ENCODE measurements at regions not wholly inside any gene's neighbourhood (a gene's known extent, or its start where the extent isn't known, plus 50 kb on each side); places are given as distances from the start of the nearest gene placed in this dataset.

- H3K4me1 Mint-ChIP-seq: no peaks in the 10 kb centered on the region
These were observed 467.9 kb downstream of the SOX2 start for GRCh38 chr3:182179631-182180030.

DNA sequence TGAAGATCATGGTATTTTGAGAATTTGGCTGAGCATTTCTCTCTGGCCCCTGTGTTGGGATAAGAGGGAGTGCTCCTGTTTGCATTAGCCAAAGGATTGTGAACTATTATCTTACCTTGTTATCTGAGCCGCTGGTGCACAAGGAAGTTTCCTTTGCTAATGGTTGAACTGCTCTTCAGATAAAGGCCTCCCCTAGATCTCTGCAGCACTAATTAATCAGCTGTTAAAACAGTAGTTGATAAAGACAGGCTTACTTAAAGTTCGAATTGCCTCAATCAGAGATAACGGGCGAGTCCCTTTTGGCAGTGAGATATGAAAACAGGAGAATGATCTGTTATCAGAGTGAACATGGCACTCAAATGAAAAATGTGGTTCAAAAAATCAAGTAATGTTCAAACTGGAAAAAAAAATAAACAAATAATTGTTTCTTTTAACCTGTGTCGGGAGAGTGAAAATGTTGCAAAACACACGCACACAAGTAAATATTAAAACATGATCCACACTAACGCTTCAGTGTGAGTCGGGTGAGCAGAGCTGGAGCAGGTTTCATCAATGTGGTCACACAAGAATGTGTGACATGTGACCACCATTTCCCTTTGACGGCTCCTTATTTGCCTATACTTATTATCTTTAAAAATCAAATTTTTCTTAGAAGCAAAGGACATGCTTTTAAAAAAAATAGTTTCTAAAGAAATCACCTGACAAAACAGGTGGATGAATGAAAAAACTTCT lies 469.1 kb downstream of the SOX2 start:
- Mint-ChIP-seq H3K4me3 (no peak overlapping the region), H3K9me3 (peaks cover 8% of the 10 kb centered on the region), H3K36me3 (no peaks in the 10 kb centered on the region), H3K27ac (no peak overlapping the region), H3K4me1 (no peaks in the 10 kb centered on the region)
- no peak for DNase-seq (ENCODE audit: low spot score in 2 of 2)
- ATAC-seq: no peak

More at GRCh38 chr3:182179631-182180030, 467.9 kb downstream of the SOX2 start:
- peaks cover 11% of the 10 kb centered on the region for H3K9me3 Mint-ChIP-seq
- ATAC-seq (no peak), DNase-seq (ENCODE audit: low spot score in 2 of 2) (no peak)
- no peak overlapping the region for H3K27ac Mint-ChIP-seq
- no peak overlapping the region for H3K4me3 Mint-ChIP-seq
- H3K36me3 Mint-ChIP-seq: no peaks in the 10 kb centered on the region

GRCh38 chr3:182182531-182182968 lies 470.8 kb downstream of the SOX2 start:
- no peak overlapping the region for H3K4me3 Mint-ChIP-seq
- DNase-seq (ENCODE audit: low spot score in 2 of 2): no peak
- peaks cover 8% of the 10 kb centered on the region for H3K9me3 Mint-ChIP-seq
- no peaks in the 10 kb centered on the region for H3K36me3 Mint-ChIP-seq
- no peaks in the 10 kb centered on the region for H3K4me1 Mint-ChIP-seq
- ATAC-seq: no peak
- H3K27ac Mint-ChIP-seq: no peak overlapping the region

GRCh38 chr3:182183716-182184430 lies 472.1 kb downstream of the SOX2 start:
- Mint-ChIP-seq H3K36me3 (no peaks in the 10 kb centered on the region), H3K4me1 (no peaks in the 10 kb centered on the region), H3K9me3 (peaks cover 8% of the 10 kb centered on the region), H3K4me3 (no peak overlapping the region), H3K27ac (no peak overlapping the region)
- ATAC-seq: no peak
- no peak for DNase-seq (ENCODE audit: low spot score in 2 of 2)

GRCh38 chr3:182185313-182185712 lies 473.6 kb downstream of the SOX2 start:
- DNase-seq (ENCODE audit: low spot score in 2 of 2) (no peak), ATAC-seq (no peak)
- H3K9me3 Mint-ChIP-seq: peaks cover 8% of the 10 kb centered on the region
- no peaks in the 10 kb centered on the region for H3K36me3 Mint-ChIP-seq
- H3K27ac Mint-ChIP-seq: no peak overlapping the region
- no peaks in the 10 kb centered on the region for H3K4me1 Mint-ChIP-seq
- no peak overlapping the region for H3K4me3 Mint-ChIP-seq

DNA sequence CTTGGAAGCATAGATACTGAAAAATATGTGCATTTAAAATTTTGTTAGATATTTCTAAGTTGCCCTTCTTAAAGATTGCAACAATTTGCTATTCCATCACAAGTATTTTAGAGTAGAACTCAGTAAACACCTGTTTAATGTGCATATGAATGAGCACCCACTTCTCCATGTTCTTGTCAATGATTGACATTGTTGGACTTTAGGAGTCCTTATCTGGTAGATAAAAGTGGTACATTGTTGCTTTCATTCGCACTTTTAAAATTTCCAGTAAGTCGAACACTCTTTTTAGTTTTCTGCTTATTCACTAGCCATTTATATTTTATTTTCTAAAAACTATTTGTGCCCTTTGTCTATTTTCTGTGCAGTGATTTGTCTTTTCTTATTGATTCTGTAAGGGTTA lies 478.3 kb downstream of the SOX2 start:
- Mint-ChIP-seq H3K36me3 (no peaks in the 10 kb centered on the region), H3K4me3 (no peak overlapping the region), H3K9me3 (peaks cover 4% of the 10 kb centered on the region), H3K4me1 (no peaks in the 10 kb centered on the region), H3K27ac (no peak overlapping the region)
- ATAC-seq (no peak), DNase-seq (ENCODE audit: low spot score in 2 of 2) (no peak)

DNA sequence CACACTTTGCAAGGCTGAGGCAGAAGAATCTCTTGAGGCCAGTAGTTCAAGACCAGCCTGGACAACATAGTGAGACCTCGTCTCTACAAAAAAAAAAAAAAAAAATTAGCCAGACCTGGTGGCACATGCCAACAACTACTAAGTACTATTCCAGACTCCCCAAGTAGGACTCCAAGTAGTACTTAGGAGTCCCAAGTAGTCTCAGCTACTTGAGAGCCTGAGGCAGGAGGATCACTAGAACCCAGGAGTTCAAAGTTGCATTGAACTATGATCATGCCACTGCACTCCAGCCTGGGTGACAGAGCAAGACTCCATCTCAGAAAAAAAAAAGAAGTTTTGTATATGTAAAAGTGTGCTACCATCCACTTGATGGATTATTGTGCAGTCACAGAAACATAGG lies 486.6 kb downstream of the SOX2 start:
- Mint-ChIP-seq H3K9me3 (peaks cover 2% of the 10 kb centered on the region), H3K27ac (no peak overlapping the region), H3K4me3 (no peak overlapping the region), H3K36me3 (no peaks in the 10 kb centered on the region), H3K4me1 (no peaks in the 10 kb centered on the region)
- ATAC-seq (no peak), DNase-seq (ENCODE audit: low spot score in 2 of 2) (no peak)

GRCh38 chr3:182201456-182202168 lies 489.9 kb downstream of the SOX2 start:
- ATAC-seq (no peak), DNase-seq (ENCODE audit: low spot score in 2 of 2) (no peak)
- Mint-ChIP-seq H3K36me3 (no peaks in the 10 kb centered on the region), H3K27ac (no peak overlapping the region), H3K4me3 (no peak overlapping the region), H3K4me1 (no peaks in the 10 kb centered on the region), H3K9me3 (peaks cover 4% of the 10 kb centered on the region)

- DNase-seq (ENCODE audit: low spot score in 2 of 2): no peak
- no peak for ATAC-seq
- no peak overlapping the region for H3K27ac Mint-ChIP-seq
- peaks cover 2% of the 10 kb centered on the region for H3K9me3 Mint-ChIP-seq
- no peaks in the 10 kb centered on the region for H3K36me3 Mint-ChIP-seq
- H3K4me3 Mint-ChIP-seq: no peak overlapping the region
- H3K4me1 Mint-ChIP-seq: no peaks in the 10 kb centered on the region
These were observed 500.9 kb downstream of the SOX2 start for GRCh38 chr3:182212479-182213076.

- H3K36me3 Mint-ChIP-seq: no peaks in the 10 kb centered on the region
- no peak overlapping the region for H3K27ac Mint-ChIP-seq
- ATAC-seq (no peak), DNase-seq (ENCODE audit: low spot score in 2 of 2) (no peak)
- peaks cover 2% of the 10 kb centered on the region for H3K9me3 Mint-ChIP-seq
- H3K4me3 Mint-ChIP-seq: no peak overlapping the region
- H3K4me1 Mint-ChIP-seq: no peaks in the 10 kb centered on the region
These were observed 502.7 kb downstream of the SOX2 start for GRCh38 chr3:182214416-182214815.

GRCh38 chr3:182215881-182216280 lies 504.2 kb downstream of the SOX2 start:
- Mint-ChIP-seq H3K4me1 (no peaks in the 10 kb centered on the region), H3K9me3 (peaks cover 2% of the 10 kb centered on the region), H3K27ac (no peak overlapping the region), H3K36me3 (no peaks in the 10 kb centered on the region), H3K4me3 (no peak overlapping the region)
- ATAC-seq (no peak), DNase-seq (ENCODE audit: low spot score in 2 of 2) (no peak)

DNA sequence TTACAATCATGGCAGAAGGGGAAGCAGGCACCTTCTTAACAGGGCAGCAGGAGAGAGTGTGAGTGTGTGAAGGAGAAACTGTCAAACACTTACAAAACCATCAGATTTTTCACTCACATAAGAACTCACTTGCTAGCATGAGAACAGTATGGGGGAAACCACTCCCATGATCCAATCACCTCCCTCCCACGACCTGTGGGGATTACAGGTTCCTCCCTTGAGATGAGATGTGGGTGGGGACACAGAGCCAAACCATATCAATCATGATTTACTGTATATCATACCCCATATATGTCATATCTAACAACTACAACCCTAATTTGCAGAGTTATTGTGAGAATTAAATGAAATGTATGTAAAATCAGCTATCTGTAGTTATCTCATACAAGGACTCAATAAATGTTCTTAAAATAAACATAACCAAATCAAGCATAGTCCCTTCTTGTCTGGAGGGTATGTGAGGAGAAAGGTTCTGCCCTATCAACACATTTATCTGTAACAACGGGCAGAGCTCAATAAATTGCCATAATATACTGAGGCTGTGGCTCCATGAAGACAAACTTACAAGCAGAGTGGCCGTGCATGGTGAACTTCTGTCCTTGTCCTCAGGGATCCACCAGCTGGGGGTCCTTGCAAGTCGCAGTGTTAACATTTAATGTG lies 504.7 kb downstream of the SOX2 start:
- Mint-ChIP-seq H3K4me1 (no peaks in the 10 kb centered on the region), H3K36me3 (no peaks in the 10 kb centered on the region), H3K4me3 (no peak overlapping the region), H3K9me3 (peaks cover 2% of the 10 kb centered on the region), H3K27ac (no peak overlapping the region)
- no peak for ATAC-seq
- no peak for DNase-seq (ENCODE audit: low spot score in 2 of 2)

DNA sequence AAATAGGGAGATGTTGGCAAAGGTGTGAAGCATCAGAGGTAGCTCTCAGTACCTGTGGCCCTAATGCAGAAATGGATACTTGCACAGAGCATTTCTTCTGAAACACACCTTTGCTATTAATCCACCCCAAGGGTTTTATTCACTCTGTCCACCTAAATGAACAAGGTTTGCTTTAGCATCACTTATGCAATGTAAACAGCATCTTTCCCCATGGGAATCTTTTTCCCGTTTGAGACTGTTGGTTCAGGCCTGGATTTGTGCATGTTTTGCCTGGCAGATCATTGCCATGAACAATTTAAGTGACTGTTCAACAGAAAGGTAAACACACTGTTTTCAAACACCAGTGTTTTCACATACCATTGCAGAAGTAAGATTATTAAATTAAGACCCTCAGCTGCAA lies 508.3 kb downstream of the SOX2 start:
- H3K9me3 Mint-ChIP-seq: peaks cover 2% of the 10 kb centered on the region
- ATAC-seq (no peak), DNase-seq (ENCODE audit: low spot score in 2 of 2) (no peak)
- H3K36me3 Mint-ChIP-seq: no peaks in the 10 kb centered on the region
- H3K4me1 Mint-ChIP-seq: no peaks in the 10 kb centered on the region
- no peak overlapping the region for H3K4me3 Mint-ChIP-seq
- H3K27ac Mint-ChIP-seq: no peak overlapping the region

GRCh38 chr3:182220471-182220870 lies 508.7 kb downstream of the SOX2 start:
- H3K9me3 Mint-ChIP-seq: peaks cover 2% of the 10 kb centered on the region
- H3K4me3 Mint-ChIP-seq: no peak overlapping the region
- no peak overlapping the region for H3K27ac Mint-ChIP-seq
- no peaks in the 10 kb centered on the region for H3K36me3 Mint-ChIP-seq
- H3K4me1 Mint-ChIP-seq: no peaks in the 10 kb centered on the region
- no peak for ATAC-seq
- no peak for DNase-seq (ENCODE audit: low spot score in 2 of 2)

- DNase-seq (ENCODE audit: low spot score in 2 of 2) (no peak), ATAC-seq (no peak)
- H3K4me1 Mint-ChIP-seq: no peaks in the 10 kb centered on the region
- no peak overlapping the region for H3K4me3 Mint-ChIP-seq
- no peak overlapping the region for H3K27ac Mint-ChIP-seq
- peaks cover 6% of the 10 kb centered on the region for H3K9me3 Mint-ChIP-seq
- no peaks in the 10 kb centered on the region for H3K36me3 Mint-ChIP-seq
These were observed 515.3 kb downstream of the SOX2 start for GRCh38 chr3:182226995-182227394.
